Lower leg skin (tissue), 3 donors: ENCODE measurements at regions not wholly inside any gene's neighbourhood (a gene's known extent, or its start where the extent isn't known, plus 50 kb on each side); places are given as distances from the start of the nearest gene placed in this dataset.

ENCODE experiments used
- CTCF ChIP-seq, 3 donors: fragments of 450-650 bp; IDR thresholded peaks; one replicate each; pipeline ENCODE4 v1.5.1; 2016; ENCODE audit warnings: antibody characterized with exemption in 3 of 3, mild to moderate bottlenecking in 3 of 3, moderate library complexity in 2 of 3
- POLR2A ChIP-seq, 2 donors: fragments of 450-650 bp; IDR thresholded peaks; one replicate each; pipeline ENCODE4 v1.6.1; 2016 to 2017; ENCODE audit warnings: antibody characterized with exemption in 2 of 2, mild to moderate bottlenecking in 1 of 2, moderate library complexity in 1 of 2

- TF ChIP-seq CTCF (IDR thresholded peaks at IDR 0.05): no peak
- TF ChIP-seq POLR2A (IDR thresholded peaks at IDR 0.05): no peak
Observed at GRCh38 chr12:47488888-47489287, 216.9 kb downstream of the RPAP3 start.
